ENCODE measurements at regions not wholly inside any gene's neighbourhood (a gene's known extent, or its start where the extent isn't known, plus 50 kb on each side); places are given as distances from the start of the nearest gene placed in this dataset.

- no peak for DNase-seq (ENCODE audit: low spot score)
Observed at GRCh38 chr2:103276869-103277268, 515.0 kb downstream of the TMEM182 start.

- DNase-seq (ENCODE audit: low spot score) = no peak
Observed at GRCh38 chr2:103284750-103285149, 522.9 kb downstream of the TMEM182 start.

GRCh38 chr2:103285354-103285753, 523.5 kb downstream of the TMEM182 start:
- DNase-seq (ENCODE audit: low spot score) = no peak

- no peak for DNase-seq (ENCODE audit: low spot score)
Observed at GRCh38 chr2:103287746-103288145, 525.9 kb downstream of the TMEM182 start.

GRCh38 chr2:103288696-103289095, 526.9 kb downstream of the TMEM182 start:
- no peak for DNase-seq (ENCODE audit: low spot score)

GRCh38 chr2:103289105-103289725, 527.4 kb downstream of the TMEM182 start:
- no peak for DNase-seq (ENCODE audit: low spot score)

GRCh38 chr2:103292573-103292972, 530.7 kb downstream of the TMEM182 start:
- DNase-seq (ENCODE audit: low spot score) = no peak

GRCh38 chr2:103293067-103293741, 531.4 kb downstream of the TMEM182 start:
- DNase-seq (ENCODE audit: low spot score) = no peak

- no peak for DNase-seq (ENCODE audit: low spot score)
Observed at GRCh38 chr2:103293742-103294077, 531.9 kb downstream of the TMEM182 start.

- no peak for DNase-seq (ENCODE audit: low spot score)
Observed at GRCh38 chr2:103294420-103294819, 532.6 kb downstream of the TMEM182 start.

GRCh38 chr2:103295591-103295990, 533.8 kb downstream of the TMEM182 start:
- DNase-seq (ENCODE audit: low spot score) = no peak

- DNase-seq (ENCODE audit: low spot score) = no peak
Observed at GRCh38 chr2:103324671-103325070, 562.8 kb downstream of the TMEM182 start.

- DNase-seq (ENCODE audit: low spot score) = no peak
Observed at GRCh38 chr2:103327386-103327785, 565.6 kb downstream of the TMEM182 start.

- no peak for DNase-seq (ENCODE audit: low spot score)
Observed at GRCh38 chr2:103327966-103328365, 566.1 kb downstream of the TMEM182 start.

GRCh38 chr2:103335403-103335802, 573.6 kb downstream of the TMEM182 start:
- no peak for DNase-seq (ENCODE audit: low spot score)

GRCh38 chr2:103338819-103339218, 577.0 kb downstream of the TMEM182 start:
- no peak for DNase-seq (ENCODE audit: low spot score)

GRCh38 chr2:103346780-103347179, 584.9 kb downstream of the TMEM182 start:
- DNase-seq (ENCODE audit: low spot score) = no peak

GRCh38 chr2:103353774-103354173, 591.9 kb downstream of the TMEM182 start:
- no peak for DNase-seq (ENCODE audit: low spot score)

- DNase-seq (ENCODE audit: low spot score) = no peak
Observed at GRCh38 chr2:103355287-103355686, 593.5 kb downstream of the TMEM182 start.

GRCh38 chr2:103361712-103362111, 599.9 kb downstream of the TMEM182 start:
- no peak for DNase-seq (ENCODE audit: low spot score)

GRCh38 chr2:103363639-103364038, 601.8 kb downstream of the TMEM182 start:
- DNase-seq (ENCODE audit: low spot score) = no peak

GRCh38 chr2:103364177-103364576, 602.3 kb downstream of the TMEM182 start:
- DNase-seq (ENCODE audit: low spot score) = no peak

- no peak for DNase-seq (ENCODE audit: low spot score)
Observed at GRCh38 chr2:103365071-103365470, 603.2 kb downstream of the TMEM182 start.

GRCh38 chr2:103367877-103368276, 606.0 kb downstream of the TMEM182 start:
- DNase-seq (ENCODE audit: low spot score) = no peak
